HL-60 (cell line): ENCODE measurements at regions not wholly inside any gene's neighbourhood (a gene's known extent, or its start where the extent isn't known, plus 50 kb on each side); places are given as distances from the start of the nearest gene placed in this dataset.

ENCODE experiments used
- GABPA ChIP-seq: IDR thresholded peaks from 2 replicates; pipeline ENCODE4 v1.6.1; 2012; ENCODE audit warnings: low read depth
- POLR2AphosphoS5 ChIP-seq: IDR thresholded peaks from 2 replicates; pipeline ENCODE4 v1.6.1; 2012; ENCODE audit warnings: low read depth
- REST ChIP-seq: IDR thresholded peaks from 2 replicates; pipeline ENCODE4 v1.6.1; 2012; ENCODE audit warnings: low read depth; ENCODE audit not compliant: insufficient replicate concordance
- SPI1 ChIP-seq: IDR thresholded peaks from 2 replicates; pipeline ENCODE4 v1.6.1; 2012; ENCODE audit warnings: low read depth, mild to moderate bottlenecking, borderline replicate concordance
- TF ChIP-seq, protein P1 (sequence below): IDR thresholded peaks from one replicate; pipeline ENCODE4 v1.5.1; 2011; ENCODE audit warnings: low read length, control low read depth, inconsistent platforms; ENCODE audit not compliant: insufficient read depth

GRCh38 chr3:74426571-74426970 is 187.9 kb downstream of the CNTN3 start:
- TF ChIP-seq REST (no peak), SPI1 (no peak), POLR2AphosphoS5 (no peak), GABPA (no peak)
- TF ChIP-seq, protein P1, sequence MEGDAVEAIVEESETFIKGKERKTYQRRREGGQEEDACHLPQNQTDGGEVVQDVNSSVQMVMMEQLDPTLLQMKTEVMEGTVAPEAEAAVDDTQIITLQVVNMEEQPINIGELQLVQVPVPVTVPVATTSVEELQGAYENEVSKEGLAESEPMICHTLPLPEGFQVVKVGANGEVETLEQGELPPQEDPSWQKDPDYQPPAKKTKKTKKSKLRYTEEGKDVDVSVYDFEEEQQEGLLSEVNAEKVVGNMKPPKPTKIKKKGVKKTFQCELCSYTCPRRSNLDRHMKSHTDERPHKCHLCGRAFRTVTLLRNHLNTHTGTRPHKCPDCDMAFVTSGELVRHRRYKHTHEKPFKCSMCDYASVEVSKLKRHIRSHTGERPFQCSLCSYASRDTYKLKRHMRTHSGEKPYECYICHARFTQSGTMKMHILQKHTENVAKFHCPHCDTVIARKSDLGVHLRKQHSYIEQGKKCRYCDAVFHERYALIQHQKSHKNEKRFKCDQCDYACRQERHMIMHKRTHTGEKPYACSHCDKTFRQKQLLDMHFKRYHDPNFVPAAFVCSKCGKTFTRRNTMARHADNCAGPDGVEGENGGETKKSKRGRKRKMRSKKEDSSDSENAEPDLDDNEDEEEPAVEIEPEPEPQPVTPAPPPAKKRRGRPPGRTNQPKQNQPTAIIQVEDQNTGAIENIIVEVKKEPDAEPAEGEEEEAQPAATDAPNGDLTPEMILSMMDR: no peak
